COR-L47 (cell line): ENCODE measurements at regions not wholly inside any gene's neighbourhood (a gene's known extent, or its start where the extent isn't known, plus 50 kb on each side); places are given as distances from the start of the nearest gene placed in this dataset.

Source experiments
- DNase-seq: peaks from one replicate; lab custom pipeline; 2025; lab: John Stamatoyannopoulos, UW

DNA sequence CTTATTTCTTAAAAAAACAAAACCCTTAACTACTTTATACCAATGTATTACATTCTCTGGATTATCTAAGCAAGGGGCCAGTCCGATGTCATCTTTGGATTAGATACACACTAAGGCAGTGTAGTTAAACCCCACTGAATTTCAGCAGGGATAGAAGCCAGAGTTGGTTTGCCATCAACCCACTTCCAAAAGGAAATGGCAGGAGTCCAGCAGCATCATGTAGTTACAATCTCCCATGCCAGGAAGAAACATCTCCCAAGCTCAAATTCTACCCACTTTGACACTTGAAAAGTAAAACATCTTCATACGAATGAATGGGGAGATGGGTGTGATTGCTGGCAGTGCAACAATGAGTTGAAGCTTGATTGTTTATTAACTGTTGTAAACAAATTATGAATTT is 203.5 kb upstream of the PLXNC1 start:
- DNase-seq: no peak

DNA sequence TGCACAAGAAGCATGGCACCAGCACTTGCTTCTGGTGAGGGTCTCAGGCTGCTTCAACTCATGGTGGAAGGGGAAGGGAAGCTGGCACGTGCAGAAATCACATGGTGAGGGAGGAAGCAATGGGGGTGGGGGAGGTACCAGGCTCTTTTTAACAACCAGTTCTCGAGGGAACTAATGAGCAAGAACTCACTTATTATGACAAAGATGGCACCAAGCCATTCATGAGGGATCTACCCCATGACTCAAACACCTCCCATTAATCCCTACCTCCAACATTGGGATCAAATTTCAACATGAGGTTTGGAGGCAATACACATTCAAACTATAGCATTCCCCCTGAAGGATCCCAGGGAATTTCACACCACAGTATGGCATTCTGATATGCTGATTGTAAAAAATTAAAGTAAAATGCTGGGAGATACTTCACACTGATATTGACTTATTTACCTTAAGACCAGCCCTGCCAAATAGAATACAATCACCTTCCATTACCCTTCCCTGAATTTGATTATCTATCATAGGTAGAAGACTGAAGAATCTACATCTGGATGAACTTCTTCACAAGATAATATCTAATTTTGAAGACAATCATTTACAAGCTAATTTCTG is 201.7 kb upstream of the PLXNC1 start:
- DNase-seq: no peak

DNA sequence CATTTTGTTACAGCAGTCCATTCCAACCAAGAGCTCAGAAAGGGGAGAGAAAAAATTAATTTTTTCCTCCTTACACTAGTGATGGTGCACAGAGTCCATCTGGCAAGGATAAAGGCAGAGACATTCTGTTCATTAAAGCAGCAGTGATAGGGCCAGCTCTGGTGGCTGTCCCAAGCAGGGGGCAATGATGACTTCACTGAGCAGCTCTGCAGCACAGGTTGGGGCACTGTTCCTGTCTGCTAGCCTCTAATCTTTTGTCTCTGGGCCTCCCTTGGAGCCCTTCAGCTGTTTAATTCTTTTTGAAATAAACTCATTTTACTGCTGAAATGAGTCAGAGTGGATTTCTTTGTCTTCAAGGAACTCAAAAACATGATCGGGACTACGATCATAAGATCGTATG is 200.9 kb upstream of the PLXNC1 start:
- DNase-seq: no peak

DNA sequence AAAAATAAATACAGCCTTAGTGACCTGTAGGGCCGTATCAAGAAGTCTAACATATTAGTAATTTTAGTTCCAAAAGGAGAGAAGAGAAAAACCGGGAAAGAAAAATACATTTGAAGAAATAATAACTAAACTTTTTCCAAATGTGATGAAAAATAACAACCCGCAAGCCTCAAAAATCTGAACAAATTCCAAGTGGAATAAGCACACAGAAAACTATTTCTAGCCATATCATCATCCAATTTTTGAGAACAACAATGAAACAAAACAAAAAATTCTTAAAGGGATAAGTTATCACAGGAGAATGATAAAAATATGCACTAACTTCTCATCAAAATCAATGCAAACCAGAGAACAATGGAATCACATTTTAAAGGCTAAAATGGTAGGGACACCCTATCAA is 198.1 kb upstream of the PLXNC1 start:
- no peak for DNase-seq

DNA sequence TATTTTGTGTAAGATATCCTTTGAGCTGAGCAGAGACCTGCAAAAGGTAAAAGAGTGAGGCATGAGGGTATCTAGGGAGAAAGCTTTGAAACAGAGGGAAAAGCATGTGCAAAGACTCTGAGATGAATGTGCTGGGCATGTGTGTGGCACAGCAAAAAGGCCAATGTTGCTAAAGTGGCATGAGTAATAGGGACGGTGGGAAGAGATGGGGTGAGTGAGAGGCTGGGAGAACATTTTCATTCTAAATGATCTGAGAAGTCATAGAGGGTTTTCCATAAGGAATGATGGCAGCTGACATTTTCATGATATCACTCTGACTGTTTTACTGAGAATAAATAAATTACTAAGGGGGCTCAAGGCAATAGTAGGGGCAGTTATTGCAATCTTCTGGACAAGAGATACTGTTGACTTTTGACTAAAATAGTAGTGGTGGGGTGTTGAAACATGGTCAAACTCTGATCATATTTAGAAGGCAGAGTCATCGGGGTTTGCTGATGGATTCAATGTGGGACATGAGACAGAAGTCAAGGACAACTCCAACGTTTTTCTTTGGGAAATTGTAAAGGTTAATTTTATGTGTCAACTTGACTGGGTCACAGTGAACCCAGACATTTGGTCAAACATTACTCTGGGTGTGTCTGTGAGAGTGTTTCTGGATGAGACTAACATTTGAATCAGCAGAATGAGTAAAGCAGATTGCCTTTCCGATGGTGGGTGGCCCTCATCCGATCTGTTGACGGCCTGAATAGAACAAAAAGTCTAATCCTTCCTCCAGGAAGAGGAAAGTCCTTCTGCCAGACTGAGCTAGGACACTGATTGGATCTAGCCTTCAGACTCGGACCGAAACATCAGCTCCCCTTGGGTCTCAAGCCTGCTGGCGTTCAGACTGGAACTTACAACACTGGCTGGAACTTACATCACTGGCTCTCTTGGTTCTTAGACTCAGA is 193.9 kb upstream of the PLXNC1 start:
- no peak for DNase-seq

DNA sequence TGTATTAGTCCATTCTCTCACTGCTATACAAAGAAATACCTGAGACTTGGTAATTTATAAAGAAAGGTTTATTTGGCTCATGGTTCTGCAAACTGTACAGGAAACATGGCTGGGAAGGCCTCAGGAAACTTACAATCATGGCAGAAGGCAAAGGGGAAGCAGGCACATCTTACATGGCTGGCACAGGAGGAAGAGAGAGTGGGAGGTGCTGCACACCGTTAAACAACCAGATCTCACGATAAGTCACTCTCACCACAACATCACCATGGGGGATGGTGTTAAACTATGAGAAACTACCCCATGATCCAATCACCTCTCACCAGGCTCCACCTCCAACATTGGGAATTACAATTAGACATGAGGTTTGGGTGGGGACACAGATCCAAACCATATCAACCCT is 191.8 kb upstream of the PLXNC1 start:
- DNase-seq: no peak

DNA sequence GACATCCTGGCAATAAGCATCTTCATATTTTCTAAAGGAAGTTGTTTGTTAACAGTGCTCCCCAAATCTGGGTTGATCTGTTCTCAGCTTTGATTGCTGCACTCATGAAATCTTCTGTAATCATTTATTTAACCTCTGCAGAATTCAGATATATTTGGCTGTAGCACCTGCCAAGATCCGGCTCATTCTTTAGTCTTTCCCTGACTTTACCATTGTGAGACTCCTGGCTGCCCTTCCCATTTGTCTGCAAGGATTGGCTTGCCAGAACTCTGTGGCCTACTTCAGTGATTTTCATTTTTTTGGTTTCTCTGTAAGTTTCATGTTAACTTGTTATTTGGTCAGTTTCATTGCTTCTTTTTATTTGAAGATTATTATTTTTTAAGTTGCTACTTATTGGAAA is 191.2 kb upstream of the PLXNC1 start:
- DNase-seq: no peak

DNA sequence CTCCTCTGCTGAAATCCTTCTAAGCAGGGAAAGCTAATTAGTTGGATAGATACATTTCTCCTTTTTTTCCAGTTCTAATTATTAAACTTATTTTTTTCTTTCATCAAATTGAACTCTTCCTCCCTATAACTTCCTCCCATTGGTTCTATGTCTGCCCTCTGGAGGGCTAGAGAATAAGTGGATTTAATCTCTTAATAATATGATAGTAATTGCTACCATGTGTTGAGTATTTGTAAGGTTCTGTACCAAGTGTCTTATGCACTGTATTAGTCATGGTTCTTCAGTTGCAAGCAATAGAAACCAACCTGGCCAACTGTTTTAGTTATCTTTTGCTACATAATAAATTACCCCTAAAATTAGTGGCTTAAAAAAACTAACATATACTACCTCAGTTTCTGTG is 190.5 kb upstream of the PLXNC1 start:
- DNase-seq: no peak

DNA sequence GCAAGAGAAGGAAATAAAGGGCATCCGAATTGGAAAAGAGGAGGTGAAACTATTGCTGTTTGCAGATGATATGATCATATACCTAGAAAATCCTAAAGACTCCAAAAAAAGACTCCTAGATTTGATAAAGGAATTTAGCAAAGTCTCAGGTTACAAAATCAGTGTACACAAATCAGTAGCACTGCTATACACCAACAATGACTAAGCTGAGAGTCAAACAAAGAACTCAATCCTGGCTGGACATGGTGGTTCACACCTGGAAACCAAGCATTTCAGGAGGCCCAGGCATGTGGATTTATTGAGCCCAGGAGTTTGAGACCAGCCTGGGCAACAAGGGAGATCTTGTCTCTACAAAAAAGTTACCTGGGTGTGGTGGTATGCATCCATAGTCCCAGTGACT is 188.7 kb upstream of the PLXNC1 start:
- DNase-seq: no peak

DNA sequence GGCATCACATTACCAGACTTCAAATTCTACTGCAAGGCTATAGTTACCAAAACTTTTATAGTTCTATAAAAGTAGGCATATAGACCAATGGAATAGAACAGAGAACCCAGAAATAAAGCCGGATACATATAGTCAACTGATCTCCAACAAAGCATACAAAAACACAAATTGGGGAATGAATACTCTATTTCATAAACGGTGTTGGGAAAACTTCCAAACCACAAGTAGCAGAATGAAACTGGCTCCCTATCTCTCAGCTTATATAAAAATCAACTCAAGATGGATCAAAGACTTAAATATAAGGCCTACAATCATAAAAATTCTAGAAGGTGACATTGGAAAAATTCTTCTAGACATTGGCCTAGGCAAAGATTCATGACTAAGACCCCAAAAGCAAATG is 187.9 kb upstream of the PLXNC1 start:
- DNase-seq: no peak

DNA sequence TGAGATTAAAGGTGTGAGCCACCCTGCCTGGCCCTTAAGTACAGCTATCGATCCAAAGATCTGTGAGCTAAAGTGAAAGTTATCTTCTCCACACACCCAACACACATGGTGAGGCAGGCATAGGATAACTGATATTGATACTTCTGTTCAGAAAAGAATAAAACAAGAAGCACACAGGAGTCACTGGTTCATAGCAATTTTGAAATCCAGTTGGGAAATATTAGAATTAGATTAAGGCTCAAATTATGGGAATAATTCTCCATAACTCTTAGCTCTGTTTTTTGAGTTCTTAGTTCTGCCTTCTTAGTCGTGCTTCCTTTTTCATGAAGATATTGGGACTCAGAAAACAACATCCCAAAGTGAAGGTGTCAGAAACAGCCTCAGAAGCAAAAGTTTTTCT is 186.0 kb upstream of the PLXNC1 start:
- no peak for DNase-seq

DNA sequence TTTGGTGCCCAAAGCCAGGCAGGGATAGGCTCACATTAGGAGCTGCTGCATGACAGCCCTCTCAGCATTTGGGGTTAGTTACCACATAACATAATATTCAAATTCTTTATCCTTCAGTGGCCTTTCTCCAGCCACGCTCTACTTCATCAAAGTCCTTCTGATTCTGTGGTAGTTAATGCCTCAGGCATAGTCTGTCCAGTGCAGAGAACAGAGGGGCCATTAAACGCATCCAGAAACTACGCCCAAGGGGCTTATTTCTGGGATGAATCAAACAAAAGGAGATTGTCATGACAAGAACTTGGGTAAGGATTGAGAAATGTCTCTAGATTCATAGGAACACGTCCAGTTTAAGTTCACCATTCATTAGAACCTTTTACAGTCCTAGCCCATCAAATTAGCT is 183.4 kb upstream of the PLXNC1 start:
- DNase-seq: no peak

DNA sequence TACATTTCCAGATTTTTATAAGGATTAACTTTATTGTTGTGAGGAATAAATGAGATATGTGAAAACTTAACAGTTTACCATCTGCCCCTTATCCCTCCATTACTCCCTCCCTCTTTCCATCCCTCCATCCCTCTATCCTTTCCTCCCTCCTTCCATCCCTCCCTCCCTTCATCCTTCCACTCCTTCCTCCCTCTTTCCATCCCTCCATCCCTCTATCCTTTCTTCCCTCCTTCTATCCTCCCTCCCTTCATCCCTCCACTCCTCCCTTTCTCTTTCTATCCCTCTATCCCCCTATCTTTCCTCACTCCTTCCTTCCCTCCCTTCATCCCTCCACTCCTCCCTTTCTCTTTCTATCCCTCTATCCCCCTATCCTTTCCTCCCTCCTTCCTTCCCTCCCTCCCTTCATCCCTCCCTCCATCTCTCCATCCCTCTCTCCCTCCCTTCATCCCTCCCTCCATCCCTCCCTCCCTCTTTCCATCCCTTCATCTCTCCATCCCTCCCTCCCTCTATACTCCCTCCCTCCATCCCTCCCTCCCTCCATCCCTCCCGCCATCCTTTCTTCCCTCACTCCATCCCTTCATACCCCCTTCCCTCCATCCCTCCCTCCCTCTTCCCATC is 181.8 kb upstream of the PLXNC1 start:
- no peak for DNase-seq

DNA sequence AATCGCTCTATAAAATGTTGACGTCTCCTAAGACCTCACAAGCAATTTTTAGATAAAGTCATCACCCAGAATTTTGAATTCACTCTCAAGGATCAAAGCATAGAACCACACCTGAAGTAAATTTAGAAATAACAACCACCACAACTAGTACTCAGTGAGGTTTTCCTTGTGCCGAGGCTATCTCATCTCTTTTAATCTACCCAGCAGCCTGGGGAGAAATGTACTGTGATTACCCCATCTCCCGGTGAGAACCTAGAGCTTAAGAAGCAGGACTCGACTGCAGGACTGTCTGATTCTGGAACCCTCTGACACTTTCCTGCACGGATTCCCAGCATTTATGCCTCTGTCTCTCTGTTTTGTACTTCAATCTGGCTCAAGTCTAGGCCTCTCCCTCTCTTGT is 180.9 kb upstream of the PLXNC1 start:
- DNase-seq: no peak

DNA sequence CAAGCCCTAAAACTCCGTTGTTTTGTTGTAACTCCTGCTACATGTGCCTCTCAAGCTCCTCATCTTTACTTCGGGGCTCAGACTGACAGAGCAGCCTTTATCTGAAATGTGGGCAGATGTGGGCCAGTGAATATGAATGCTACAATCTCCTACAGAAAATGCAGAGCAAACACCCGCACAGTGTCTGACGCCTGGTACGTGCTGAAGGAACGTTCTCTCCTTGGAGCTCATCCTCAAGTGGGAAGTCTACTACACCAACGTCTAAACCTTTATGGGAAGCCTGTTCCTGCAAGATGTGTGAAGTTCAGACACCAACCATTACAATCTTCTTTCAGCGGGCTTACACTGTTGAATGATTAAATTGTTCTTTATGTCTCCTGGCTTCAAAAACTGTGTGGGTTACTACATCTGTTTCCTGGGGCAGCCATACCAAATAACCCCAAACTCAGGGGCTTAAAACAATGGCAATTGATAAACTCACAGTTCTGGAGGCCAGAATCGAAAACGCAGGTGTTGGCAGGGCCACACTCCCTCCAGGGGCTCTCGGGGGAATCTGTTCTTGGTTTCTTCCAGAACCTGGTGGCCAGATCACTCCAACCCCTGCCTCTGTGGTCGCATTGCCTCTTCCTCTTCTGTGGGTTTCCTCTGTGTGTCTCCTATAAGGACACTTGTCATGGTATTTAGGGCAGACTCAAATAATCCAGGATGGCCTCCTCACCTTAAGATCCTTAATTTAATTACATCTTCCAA is 179.7 kb upstream of the PLXNC1 start:
- no peak for DNase-seq

DNA sequence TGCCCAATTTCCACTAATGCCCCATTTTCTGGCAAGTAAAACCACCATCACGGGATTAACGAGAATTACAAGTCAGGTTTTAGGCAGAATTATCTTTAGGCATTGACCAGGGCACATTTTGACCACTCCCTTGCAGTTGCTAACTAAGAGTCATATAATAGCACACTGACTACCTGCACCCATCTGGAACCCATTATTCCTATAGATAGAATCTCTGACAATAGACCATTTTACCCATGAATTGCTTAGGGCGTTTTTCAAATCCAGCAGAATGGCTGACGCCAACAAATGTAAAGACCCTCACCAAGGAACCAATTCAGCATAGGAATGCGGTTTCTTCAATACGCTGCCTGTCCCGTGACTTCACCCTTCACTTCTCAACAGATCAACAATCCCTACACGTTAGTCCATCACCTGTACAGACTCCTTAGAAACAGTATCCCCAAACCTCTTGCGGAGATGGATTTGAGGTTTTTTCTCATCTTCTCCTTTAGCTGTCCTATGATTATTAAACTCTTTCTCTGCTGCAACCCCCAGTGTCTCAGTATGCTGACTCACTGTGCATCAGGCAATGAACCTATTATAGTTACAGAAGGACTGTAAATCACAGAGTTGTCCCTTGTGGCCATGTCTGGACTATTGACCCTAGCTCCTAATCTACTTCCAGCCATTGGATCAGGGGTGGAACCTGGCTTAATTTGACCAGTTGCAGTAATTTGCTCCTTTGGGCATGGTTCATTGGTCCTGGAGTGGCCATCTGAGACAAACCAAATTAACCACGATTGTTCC is 177.3 kb upstream of the PLXNC1 start:
- no peak for DNase-seq

DNA sequence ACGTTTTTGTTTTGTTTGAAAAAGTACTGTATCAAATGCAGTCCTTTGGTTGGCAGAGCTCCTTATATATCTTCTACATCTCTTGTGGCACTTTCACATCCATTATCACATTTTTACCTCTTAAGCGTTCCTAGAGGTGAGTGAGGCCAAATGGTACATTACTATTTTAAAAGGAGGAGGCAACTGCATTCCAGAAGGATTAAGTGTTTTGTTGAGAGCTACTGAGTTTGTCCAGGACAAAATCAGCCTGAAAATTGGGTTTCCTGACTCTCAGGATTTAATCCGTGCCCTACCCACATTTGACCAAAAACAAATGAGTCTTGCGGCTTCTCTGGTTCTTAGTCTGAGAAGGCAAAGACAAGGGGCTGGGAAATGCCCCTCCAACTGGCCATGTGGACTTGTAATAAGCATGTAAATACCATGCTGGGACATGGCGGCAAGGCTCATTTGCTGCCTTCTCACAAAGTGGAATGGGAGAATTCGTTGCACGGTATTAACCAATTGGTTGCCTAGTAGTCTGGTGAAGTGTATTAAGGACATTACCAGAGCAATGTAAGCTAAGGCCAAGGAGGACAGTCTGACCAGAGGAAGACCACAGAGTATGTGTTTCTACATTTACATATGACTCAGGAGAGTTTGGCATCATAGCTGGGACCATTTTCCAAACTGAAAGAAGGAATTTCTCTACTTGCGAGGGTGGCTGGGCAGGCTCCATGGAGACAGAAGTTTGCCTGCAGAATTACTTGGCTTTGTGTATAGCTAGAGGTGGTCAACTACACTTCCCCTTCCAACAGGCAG is 175.8 kb upstream of the PLXNC1 start:
- DNase-seq: no peak

DNA sequence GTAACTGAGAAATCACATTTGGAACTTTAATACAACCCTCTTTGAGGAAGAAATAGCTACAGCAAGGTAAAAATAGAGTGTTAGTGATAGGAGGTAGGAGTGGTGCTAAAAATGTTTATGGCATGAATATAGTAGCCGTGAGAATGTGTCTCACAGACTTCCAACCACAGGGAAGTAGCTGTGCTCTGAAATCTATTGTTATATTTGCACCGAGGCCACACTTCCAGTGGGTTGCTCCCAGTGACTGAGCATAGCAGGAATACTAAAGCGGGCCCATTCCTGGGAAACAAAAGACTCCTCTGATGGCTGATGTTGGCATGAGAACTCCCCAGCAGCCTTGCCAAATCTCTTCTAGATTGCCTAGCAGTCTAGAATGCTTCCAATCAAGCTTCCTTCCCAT is 174.1 kb upstream of the PLXNC1 start:
- DNase-seq: no peak

DNA sequence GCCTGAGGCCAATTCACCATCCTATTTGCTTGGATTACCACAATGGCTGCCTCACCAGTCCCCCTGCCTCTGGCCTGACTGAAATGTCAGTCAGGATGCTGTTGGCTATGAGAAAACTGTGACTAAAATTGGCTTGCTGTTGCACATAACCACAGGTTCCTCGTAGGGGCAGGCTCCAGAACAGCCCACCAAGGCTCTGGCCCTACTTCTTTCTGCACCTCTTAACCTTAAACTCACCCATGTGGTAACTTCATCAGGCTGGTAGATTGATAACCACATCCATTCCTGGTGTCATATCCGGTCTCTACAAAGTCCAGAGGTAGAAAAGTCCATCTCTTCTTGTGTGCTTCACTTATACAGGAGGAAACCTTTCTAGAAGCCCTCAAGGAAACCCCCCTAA is 172.4 kb upstream of the PLXNC1 start:
- no peak for DNase-seq

DNA sequence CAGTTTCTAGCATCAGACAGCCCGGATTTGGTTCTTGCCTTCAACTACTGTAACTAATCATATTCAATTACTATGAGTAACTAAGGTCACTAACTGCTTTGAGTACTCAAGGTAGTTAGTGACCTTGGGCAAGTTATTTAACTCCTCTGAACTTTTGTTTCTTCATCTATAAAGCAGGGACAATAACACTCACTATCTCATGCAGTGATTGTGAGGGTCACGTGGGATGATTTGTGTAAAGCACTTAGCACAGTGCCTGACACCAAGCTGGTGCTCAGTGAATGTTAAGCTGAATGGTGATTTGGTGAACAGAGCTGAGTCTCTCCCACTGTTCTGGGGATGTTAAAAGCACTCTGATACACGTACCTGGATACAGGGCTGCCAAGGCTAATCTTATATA is 171.3 kb upstream of the PLXNC1 start:
- no peak for DNase-seq

DNA sequence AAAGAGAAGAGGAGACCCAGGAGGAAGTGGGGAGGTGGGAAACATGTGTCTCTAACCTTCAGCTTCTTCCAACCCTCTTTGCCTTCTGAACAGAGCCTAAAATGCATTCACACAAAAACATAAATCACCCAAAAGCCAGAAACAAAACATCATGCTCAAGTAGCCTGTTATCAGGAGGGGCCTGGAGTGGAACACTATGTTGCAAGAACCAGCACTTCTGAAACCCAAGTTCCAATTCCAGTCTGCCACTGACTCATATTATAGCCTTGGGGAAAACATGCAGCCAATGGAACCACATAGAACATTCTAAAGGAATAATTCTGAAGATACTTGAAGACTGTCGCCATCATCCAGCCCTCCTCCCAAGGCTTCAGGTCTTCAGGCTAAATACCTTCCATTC is 169.8 kb upstream of the PLXNC1 start:
- DNase-seq: no peak
